Putamen (tissue), 1 donor: ENCODE measurements at regions not wholly inside any gene's neighbourhood (a gene's known extent, or its start where the extent isn't known, plus 50 kb on each side); places are given as distances from the start of the nearest gene placed in this dataset.
"Not testable (repeated sequence)": the region's sequence is repeated elsewhere in the genome, so short reads cannot be mapped to it uniquely, and the experiment has no call there.

Experiments
- DNase-seq: peaks from one replicate; pipeline ENCODE4 v3.0.0-alpha.2; 2016; ENCODE audit warnings: low spot score

DNA sequence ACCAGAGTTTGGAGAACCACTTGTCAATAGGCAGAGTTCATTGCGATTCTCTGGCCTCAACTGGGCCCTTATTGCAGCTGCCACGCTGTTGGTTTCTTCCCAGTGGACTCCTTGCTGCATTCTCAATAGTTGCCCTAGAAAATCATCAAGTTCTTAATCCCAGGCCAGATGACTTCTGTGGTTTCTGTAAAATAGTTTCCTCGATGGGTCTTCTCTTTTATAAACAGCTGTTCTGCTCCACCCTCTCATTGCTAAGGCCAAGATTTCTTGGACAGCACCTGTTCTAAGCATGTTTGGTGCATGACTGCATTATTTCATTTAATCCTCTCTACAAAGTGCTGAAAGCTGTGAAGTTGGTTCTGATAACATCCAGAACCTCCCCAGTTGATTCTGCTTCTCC is 131.0 kb downstream of the BCL2L11 start:
- DNase-seq = no peak

- no peak for DNase-seq
Observed at GRCh38 chr2:111252436-111252835, 131.7 kb downstream of the BCL2L11 start.

DNA sequence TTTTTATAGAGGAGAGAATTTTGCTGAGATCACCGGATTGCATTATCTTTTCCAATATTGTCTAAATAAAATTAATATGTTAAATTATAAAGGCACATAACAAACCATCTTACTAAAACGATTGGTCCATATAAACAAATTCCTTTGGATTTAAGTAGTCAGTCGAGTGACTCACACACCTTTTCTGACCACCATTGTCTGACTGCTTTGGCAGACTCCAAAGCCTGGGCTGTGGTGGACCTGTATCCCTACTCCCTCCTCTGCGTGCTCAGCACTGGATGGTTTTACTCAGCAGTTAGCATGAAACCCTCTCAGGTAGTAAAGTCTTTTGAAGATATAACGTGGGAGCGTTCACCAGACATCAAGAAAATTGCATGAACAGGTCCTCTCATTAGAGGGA is 134.2 kb downstream of the BCL2L11 start:
- not testable (repeated sequence) for DNase-seq

DNA sequence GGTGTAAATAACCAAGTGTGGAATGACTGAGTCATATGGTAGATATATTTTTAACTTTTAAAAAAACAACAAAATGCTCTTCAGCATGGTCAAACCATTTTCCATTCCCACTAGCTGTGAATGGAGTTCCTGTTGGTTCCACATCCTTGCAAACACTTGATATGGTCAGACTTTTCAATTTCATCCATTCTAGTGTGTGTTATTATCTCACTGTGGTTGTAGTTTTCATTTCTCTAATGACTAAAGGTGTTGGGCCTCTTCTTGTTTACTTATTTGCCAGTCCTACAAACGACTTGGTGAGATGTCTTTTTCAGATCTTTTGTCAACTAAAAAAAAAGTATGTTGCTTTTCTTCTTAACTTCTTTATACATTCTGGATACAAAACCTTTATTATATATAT is 135.9 kb downstream of the BCL2L11 start:
- not testable (repeated sequence) for DNase-seq

DNA sequence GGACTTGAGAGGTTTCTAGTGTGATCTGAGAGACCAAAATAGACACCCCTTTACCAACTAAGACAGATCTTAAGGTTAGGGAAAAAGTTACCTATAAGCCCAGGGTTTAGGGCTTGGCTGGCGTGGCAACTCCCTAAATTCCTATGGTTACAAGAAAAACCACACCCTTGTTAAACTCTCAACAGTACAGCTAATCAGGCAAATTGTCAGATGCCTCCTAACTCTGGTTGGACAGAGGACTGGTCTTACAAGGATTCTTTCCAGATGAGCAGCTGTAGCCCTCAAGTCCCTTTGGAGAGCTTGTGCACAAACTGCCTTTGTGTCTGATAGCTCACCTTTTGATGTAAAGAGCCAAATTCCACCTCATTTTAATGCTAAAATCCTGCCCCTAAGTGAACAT is 136.9 kb downstream of the BCL2L11 start:
- DNase-seq = not testable (repeated sequence)

GRCh38 chr2:111258318-111258717 is 137.6 kb downstream of the BCL2L11 start:
- DNase-seq = not testable (repeated sequence)

DNA sequence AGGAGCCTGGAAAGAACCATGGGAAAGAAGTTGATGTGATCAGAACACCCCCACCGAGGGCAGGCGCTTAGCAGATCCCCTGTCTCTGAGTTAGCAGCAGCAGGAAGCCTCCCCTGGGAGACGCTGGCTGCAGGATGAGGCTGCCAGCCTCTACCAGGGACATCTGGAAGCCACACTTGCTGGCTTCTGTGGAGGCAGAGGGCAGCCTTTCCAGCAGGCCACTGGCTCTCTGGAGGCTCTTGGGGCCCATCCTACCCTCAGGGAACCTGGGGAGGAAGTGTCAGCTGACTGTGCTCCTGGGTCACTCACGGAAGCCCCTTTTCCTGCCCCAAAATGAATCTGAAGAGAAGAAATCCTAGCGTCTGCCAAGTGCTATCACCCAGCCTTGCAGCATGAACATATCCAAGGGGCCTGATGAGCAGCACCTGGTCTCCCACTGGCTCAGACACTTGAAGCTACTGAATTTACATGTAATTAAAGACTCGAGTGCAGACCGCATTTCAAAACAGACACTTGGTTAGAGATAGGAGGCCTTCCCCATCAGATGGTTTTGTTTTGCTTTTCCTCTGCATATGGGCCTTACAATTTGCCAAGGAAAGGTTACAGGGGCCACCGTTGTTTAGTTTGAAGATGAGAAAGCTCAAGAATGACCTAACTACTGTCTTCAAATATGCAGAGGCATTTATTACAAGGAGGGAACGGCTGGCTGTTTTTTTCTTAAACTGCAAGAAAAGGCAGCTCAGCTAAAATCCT is 142.1 kb downstream of the BCL2L11 start:
- not testable (repeated sequence) for DNase-seq

DNA sequence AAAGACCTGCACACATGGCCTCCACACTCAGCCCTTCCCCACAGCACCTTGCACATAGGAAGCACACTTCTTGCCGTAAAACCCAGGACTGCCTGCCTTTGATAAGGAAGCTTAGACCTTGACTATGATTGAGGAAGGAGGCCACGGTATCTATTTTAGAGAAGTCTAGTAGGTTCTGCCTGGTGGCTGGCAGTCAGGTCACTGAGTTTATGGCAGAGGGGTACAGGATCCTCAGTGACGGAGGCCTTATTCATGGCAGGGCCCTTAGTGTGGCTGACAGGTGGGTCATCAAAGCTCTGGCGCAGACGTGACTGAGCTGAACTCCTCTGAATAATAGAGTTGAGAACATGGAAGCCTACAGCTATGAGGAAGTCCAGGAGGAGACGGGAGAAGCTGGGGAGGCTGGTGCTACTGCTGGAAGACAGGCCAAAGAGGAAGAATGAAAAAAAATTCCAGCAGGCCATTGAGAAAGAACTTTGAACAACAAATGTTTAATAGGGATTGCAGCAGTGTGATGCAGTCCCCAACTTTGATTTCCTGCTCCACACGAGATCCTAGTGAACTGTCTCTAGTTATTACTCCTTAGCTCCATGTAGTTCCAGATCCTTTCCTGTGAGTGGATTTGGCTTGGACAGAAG is 142.8 kb downstream of the BCL2L11 start:
- DNase-seq = not testable (repeated sequence)

- not testable (repeated sequence) for DNase-seq
Observed at GRCh38 chr2:111264956-111265355, 144.2 kb downstream of the BCL2L11 start.

DNA sequence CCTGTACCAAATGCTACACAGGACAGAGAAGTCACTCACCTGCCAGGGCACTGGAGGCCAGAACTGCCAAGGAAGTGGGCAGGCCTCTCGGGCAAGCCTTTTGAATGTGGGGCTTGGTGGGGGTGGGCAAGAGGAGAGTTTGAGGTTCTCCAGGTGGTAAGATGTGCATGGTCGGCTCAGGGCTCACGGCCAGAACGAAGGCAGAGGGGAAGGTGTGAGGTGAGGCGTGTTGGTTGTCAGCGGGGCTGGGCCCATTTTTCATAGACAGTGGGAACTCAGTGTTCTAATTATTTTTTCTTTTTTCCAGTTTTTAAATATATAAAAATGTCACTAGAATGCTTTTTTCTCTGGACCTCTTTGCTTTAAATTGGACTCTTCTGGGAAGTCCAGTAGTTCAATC is 145.8 kb downstream of the BCL2L11 start:
- DNase-seq = not testable (repeated sequence)

DNA sequence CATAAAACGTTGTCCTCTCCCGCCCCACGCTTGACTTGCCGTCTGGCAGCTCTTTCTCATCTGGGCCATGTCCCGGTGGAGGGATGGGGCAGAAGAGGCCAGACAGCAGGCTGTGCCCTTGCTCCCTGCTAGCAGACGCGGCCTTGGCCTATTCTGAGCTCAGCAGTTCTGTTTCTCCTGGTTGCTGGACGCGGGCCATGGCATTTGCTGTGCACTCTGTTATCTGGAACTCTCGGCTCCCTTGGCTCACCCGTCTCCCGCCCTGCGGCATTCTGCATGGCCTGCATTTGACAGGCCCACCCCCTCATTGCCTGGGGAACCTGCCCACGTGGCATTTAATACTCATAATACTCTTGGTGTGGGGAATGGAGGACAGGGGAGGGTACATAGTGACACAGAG is 146.3 kb downstream of the BCL2L11 start:
- DNase-seq = not testable (repeated sequence)

- not testable (repeated sequence) for DNase-seq
Observed at GRCh38 chr2:111269761-111270323, 149.1 kb downstream of the BCL2L11 start.

DNA sequence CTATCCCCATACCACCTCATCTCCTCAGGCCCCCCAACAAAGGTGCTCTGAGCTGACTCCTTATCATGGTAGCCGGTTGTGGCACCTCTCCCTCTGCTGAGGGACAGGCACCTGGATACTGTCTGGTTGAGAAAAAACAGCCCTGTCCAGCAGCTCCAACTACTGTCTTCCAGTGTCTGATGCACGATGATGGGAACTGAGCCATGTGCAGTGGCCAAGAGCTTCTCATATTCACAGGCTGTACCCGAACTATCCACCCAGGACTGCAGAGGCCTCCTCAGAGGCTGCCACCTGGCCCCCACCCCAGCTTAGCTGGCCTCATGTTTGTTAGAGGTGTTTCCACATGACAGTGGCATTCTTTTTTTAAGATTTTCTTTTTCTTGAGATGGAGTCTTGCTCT is 149.9 kb downstream of the BCL2L11 start:
- not testable (repeated sequence) for DNase-seq

GRCh38 chr2:111271647-111272304 is 151.1 kb downstream of the BCL2L11 start:
- DNase-seq = not testable (repeated sequence)

DNA sequence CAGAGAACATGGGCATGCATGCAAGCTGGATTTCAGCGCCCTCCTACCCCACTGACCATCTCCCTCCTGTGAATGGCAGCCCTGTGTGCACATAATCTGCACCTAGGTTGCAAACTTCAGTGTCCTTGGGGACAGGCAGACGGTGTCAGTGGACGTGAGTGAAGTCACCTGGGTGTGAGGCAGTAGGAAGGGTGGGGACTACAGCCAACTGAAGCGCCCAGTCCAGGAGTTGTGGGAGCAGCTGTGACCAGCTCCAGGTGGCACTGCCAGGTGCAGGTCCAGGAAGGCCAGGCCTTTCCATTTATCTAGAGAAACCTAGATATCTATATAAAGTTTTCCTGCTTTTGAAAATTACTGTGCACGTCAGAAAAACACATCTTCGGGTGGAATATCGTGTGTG is 152.3 kb downstream of the BCL2L11 start:
- not testable (repeated sequence) for DNase-seq

GRCh38 chr2:111275047-111275853 is 154.5 kb downstream of the BCL2L11 start:
- not testable (repeated sequence) for DNase-seq

DNA sequence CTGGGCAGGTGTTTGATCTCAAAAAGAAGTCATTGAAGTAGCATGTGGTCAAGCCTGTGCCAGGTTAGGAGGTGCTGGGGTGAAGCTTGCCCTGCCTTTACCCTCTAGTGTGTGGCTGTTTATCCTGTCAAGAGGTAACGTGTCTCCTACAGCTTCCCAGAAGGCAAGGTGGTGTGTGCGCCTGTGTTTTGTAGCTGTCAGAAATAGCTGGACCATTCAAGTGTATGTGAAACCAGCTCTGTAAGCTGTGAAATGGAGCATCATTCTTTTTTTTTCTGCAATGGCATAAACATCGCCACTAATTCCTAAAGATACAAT is 155.1 kb downstream of the BCL2L11 start:
- not testable (repeated sequence) for DNase-seq

- not testable (repeated sequence) for DNase-seq
Observed at GRCh38 chr2:111278133-111278532, 157.4 kb downstream of the BCL2L11 start.

DNA sequence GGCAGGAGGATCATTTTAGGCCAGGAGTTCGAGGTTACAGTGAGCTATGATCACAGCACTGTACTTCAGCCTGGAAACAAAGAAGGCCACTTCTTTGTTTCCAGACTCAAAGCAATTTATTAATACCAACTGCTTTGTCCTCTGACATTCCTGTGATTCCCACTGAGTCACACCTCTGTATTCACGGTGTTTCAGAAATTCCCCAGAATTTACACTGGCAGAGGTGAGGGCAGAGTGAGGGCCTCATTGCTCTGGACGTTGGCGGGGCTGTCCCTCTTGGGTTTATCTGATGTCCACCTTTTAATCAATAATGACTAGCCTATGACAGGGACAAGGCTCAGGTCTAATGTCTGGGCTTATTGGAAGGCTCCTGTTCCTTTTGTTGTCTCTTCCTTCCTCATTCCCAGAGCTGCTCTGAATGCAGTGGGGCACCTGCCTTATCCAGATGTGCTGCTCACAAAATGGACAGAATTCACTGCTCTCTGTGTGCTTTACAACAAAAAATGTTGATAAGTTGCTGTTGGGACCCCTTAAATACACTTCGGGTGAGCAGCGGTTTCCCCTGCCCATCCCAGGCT is 160.1 kb downstream of the BCL2L11 start:
- not testable (repeated sequence) for DNase-seq

- DNase-seq = not testable (repeated sequence)
Observed at GRCh38 chr2:111282162-111282561, 161.4 kb downstream of the BCL2L11 start.
